NOMO-1 (cell line): ENCODE measurements at regions not wholly inside any gene's neighbourhood (a gene's known extent, or its start where the extent isn't known, plus 50 kb on each side); places are given as distances from the start of the nearest gene placed in this dataset.

Experiments
- DNase-seq, 2 experiments: peaks; one replicate each; lab custom pipeline; 2025; ENCODE audit not compliant: unreplicated experiment in 2 of 2; lab: John Stamatoyannopoulos, UW

DNA sequence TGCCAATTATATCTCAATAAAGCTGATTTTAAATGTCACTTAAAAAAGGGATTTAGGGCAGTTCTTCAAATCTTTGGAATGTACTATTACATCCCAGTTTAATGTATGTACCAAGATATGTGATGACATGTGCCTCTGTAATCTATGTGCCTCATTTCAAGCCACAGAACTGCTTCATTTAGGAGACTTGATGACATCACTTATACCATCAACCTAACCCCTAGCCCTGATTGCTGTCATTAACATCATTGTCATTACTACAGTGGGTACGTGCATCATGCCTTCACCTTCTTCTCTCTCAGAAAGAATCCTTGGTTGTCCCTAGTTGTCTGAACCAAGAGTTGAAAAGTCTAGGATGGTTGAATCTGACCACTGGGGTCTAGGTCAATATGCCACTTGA lies 134.3 kb upstream of the RAB11FIP2 start:
- no peak for DNase-seq

DNA sequence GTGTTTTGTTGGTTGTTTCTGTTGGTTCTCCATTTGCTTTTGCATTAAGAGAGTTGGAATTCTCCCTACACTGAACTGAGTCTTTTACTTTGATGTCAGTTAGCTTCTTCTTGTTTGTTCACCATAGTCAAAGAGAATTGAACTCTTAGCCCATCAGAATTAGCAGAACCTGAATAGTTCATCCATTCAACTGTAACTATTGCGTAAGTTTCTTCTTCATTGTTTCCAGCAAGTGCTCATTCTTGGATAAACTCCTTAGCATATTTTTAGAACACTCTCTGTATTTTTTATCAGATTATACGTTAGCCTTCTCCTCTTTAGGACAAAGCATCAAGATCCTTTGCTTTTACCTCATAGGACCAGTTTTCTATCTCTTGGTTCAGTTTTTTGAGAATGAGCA lies 128.4 kb upstream of the RAB11FIP2 start:
- no peak for DNase-seq

DNA sequence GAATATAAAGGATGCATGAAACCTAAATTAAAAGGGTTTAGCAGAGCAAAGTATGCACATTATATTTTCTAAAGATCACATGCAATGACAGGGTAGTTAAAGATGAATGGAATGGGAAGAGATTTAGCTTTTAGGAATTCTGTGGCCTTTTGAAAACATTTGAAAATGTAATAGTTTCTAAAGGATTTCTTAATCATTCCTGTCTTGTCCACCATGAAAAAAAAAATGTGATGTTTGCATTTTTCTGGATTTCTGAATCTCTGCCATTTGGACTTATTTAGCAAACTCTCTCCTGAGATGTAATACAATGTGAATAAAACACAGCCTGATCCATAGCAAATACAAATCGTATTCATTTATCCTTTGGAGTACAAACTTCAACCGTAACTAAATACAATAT lies 126.6 kb upstream of the RAB11FIP2 start:
- DNase-seq: no peak

DNA sequence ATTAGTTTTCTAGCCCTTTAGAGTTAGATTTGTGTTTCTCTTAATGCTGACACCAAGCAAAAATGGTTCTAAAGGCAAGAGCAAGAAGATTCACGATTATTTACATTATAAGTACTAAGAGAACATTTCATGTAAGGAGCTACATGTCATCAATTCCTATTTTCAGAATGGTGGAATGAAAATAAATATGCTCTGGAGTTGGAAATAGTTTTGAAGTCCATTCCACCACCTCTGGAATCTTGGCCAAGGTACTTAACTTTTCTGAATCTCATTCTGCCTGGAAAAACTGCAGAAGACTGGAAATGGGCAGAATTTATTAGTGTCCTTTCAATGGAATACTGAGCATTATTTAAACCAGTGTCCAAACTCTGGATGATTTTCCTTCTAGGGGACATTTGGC lies 125.1 kb upstream of the RAB11FIP2 start:
- no peak for DNase-seq

DNA sequence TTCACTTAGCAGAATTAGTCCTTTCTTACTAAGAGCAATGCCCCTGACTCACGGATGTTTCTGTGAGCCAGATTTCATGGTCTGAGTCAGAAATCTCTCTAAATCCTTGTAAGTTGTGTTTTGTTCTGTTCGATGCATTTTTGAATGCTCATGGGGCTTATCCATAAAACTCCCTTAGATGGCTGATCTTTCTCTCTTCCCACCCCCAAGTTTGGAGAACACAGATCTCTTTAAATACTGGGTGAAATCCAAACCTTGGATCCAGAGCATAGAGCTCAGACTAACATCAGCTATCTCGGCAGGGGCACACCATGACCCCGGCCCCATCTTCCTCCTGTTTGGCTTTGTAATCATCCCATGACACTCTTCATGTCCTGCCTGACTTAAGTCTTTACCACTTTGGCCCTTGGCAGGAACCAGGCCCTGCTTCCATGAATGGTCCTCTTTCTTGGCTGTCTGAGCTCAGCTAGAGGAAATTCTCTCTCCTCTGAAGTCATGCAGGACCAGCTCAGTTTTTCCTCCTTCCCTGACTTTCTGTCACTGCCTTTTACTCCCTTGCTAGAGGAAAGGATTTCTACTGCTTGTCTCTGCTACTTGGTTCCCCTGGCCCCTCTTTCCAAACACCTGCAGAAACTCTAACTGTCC lies 120.4 kb upstream of the RAB11FIP2 start:
- DNase-seq: no peak

DNA sequence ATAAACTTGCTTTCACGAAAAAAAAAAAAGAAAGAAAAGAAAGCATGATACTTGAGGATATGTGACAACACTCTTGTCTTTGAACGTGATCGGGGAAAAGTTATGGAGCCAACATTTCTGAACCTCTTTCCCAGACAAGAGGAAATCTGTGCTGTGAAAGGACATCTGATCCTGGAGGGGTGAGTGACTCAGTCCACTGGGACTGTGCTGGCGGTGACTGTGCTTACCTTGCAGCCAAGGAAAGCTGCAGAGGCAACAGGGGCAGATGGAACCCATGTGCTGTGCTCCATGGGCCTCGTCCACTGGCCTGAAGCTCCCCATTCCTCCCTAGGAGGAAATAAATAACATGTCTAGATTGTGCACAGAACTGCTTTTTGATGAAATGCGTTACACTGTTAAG lies 116.5 kb upstream of the RAB11FIP2 start:
- no peak for DNase-seq

DNA sequence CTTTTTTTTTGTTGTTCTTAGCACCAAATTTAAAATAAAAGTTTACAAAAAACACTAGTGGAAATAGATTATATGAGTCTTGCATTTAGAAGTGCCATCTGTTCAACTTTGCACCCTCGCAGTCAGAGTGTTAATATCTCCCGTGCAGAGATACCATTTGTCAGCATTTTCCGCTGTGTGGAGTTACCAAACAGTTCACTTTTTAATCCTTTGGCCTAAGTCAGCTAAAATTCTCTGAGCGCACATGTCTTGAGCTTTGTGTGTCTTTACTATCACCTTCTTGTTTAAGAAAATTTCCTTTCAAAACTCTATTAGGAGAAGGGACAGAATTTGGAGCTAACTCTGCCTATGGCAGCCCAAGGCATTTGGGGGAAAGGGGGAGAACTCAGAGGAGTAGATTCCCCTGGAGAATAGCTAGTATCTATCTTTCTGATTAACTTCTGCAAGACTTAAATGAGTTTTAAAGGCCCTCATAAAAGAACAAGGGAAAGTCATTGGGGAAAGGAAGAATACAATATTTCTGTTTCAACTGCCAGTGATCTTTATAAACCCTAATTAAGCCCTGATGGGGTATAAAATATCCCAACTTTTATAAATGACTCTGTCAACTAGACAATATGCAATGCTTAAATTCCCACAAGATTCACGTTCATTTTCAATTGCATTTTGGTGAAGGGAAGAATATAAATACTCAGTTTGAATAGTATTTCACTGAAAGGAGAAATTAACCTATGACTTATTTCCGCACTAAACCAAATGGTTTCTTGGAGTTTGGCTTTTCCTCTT lies 114.9 kb upstream of the RAB11FIP2 start:
- DNase-seq: no peak

DNA sequence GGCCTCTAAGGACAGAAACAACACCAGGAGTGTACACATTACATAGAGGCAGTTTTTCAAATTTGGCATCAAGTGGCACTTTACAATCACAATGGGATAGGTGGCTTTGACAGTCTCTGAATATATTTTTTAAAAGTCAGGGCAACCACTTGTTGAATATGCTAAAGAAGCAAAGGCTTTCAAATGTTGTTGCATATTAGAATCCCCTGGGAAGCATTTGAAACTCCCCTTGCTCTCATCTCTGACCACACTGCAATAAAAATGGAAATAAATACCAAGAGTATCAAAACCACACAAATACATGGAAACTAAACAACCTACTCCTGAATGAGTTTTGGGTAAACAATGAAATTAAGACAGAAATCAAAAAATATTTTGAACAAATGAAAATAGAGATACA lies 106.5 kb upstream of the RAB11FIP2 start:
- DNase-seq: no peak

DNA sequence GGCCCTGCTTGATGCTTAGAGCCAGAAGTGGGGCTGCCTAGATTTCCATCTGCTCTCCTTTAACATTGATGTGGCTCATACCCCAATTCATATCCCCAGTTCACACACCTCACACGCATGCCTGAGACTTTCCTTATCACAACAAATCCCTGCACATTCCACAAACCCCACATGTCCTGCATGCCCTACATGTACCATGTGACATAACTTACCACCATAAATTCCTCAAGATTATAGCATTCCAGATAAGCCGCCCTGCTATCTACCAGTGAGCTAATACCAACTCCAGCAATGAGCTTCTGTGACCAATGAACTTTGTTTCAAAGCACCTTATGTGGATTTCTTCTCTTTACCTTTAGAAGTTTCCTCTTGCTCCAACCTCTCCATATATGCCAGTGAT lies 104.7 kb upstream of the RAB11FIP2 start:
- DNase-seq: no peak

DNA sequence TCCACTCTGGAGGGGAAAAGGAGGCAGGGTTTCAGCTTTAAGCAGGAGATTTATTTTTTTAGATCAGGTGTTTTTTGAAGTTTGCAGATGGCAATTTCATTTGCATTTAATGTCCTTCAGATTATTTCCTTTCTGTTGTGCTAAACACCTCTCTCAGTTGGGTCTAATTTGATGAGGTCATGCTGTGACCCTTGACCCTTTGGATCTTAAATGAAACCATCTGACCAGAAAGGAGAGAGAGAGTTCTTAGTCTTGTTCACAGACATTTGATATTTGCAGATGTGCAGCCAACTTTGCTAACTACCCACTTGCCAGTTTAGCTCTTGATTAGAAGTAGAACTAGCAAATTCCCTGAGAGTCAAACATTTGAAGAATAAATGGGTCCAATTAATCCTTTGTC lies 101.5 kb upstream of the RAB11FIP2 start:
- DNase-seq: no peak

DNA sequence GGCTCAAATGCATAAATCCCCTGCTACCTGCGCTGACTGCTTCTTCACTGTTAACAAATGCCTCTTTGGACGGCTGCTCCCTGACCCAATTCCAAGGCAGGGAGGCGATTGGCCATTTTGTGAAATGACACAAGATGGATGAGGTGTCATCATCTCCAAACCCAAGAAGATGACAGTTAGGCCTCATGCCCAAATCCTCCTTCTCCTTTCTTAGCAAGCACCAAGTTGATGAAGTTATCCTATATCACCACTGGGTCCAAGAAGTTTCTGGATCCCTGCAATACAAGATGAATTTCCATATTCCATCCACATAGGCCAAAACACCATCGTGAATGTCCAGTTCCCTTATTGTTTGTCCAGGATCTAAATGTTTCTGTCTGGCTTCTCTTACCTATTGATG lies 98.5 kb upstream of the RAB11FIP2 start:
- DNase-seq: no peak

DNA sequence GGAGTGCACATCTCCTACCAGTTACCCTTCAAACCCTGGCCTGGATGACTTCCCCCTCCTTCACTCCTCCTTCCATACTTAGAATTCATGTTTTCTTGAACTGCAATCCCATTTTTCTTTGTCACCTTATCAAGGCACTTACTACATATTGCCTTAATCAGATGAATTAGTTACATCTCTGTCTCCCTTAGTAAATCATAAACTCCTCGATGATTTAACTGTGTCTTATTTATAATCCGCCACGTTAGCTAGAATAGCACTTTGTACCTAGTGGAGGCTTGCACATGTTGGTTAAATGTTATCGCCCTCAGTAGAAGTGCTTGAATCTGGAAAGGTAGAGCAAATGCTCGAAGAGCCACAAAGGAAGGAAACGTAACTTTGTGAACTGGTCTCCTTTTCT lies 94.7 kb upstream of the RAB11FIP2 start:
- DNase-seq: no peak

DNA sequence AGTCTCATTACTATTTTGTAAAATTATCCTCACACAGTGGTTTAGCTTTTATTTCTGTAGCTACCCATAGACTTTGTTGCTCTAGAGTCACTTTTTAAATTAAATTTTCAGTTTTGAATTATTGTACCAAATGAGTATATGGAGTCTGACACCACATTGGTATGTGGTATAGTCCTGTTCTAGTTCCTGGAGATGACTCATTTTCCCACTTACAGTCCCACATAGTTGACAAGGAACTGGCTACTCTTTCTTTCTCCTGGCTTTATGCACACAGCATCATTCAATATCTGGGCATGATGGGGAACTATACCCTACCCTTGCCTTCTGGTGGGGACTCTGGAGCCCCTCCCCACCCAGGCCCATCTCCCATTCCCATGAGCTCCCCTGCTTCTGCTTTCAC lies 92.6 kb upstream of the RAB11FIP2 start:
- DNase-seq: no peak

DNA sequence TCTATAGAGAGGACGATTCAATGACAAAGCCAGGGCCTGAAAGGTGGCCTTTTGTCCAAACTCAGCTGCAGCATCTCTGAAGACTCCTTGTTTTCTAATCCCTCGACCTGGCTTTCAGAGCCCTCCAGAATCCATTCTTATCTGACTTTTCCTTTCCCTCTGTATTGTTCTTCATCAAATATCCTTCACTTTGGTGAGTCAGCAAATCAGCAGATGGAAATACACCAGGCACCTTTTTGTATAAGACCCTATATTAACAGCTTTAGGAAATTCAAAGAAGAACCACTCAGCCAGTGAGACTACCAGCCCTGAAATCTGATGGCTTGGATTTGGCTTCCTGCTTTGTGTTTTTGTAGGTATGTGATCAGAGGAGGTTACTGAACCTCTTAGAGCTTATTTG lies 81.9 kb upstream of the RAB11FIP2 start:
- DNase-seq: no peak

DNA sequence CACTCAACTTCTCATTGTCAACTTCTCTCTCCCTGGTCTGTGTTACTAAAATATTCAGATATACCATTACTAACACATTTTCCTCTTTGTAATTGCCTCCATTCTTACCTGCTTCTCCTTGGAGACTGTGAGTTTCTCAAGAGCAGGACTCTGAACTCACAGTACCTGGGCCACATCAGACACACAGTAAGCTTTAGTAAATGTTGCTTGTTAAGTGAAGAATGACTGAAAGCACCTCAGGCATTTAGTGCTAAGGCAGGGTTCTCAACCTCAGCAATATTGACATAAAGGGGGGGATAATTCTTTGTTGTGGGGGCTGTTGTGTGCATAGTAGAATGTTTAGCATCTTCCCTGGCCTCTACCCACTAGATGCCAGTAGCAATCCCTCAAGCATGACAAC lies 72.0 kb upstream of the RAB11FIP2 start:
- DNase-seq: no peak

DNA sequence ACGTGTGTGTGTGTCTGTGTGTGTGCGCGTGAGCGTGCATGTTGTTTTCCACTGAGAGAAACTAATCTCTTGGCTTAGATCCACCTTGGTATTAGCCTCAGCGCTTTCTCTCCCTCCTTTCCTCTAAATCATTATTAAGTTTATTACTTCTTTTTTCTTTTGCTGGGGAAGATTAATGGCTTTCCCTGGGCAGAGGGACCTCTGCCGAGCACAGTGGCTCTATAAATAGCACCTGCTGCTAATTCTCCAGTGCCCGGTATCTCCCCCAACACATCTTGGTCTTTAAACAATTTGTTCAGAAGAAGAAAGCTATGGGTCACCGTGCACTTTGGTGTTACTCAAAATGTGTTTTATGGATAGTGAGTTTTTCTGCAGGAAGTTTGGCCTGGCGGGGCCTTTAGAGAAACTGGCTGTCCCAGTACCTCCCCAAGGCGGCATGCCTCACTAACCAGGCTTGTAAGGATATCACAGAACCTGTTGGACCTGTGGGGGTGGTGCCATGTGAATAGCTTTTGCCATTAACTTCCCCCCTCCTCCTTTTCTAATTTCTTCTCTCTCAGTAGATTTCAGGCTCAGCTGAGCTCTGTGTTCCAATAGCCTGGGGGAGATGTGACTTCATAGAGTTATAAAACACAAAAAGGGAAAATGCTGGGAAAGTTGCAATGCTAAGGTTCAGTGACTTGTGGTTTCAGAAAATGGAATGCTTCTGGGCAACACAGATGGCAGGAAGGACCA lies 70.1 kb upstream of the RAB11FIP2 start:
- no peak for DNase-seq

DNA sequence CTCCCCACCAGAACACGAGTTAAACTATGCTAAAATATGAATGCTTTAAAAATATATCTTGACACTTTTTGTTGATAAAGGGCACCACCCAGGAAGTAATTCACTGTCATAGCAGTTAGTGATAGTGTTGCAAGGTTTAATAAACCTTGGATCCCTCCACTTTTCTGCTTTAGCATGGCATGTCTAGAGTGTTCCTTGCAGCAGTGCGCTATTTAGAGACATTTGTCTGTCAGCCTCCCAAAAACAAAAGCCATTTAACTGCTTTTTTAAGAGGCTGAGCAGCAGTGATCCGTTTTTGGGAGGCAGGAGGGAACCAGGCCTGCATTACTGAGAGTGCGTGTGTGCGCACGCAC lies 69.6 kb upstream of the RAB11FIP2 start:
- DNase-seq: no peak

DNA sequence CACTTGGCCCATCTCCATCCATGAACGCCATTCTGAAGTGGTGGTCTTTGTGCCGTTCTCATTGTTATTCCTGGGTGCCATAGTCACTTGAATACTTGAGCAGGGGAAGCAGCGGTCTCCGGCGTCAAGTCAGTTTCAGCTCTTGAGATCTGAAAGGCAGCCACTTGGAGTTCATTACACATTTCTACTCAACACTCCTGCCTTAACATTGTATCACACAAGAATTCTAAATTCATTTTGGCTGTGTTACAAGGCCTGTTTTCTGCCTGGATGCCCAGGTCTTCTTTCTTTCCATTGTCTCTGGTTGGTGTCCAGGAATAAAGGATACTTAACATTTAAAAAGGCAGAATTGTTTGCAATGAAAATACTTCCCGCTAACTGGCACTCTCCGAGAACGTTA lies 69.0 kb upstream of the RAB11FIP2 start:
- DNase-seq: no peak

DNA sequence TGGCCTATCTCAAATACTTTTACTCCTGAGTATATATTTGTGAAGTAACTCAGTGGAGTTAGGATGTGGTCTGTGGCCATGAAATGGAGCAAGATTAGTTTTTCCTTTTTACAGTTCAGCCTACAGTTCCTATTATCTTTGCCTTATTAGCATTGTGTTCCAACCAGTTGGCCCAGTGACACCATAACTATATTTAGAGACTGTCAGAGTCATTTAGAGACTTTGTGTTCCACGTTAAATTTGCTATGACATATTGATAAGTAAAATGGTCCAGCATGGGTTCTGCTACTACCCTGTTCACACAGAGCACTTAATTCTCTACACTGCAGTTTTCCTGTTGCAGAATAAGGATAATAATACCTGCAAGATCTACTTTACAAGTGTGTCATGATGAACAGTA lies 68.3 kb upstream of the RAB11FIP2 start:
- no peak for DNase-seq

DNA sequence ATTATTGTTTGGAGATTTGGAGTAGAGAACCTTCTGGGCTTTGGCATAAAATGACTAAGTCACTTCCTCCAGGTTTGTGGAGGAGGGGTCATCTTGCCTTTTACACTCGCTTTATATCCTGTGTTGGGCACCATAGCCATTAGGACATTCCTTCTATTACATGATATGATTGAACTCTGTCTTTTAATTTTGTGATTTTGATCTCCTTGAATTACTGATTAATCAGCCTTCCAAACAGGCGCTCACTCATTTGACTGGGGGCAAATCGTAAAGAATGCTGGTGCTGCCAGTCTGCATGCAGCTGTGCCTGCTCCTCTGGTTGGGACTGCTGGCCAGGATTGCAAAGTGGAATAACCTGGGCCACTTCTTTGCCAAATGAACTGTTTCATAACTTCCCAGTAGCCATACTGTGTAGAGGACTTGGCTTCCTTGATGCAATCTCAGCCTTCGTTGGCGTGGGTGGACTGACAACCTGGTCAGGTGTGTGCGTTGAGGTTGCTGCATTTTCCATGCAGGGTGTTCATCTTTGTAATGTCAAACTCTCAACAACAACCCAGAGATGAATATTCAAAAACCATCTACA lies 65.9 kb upstream of the RAB11FIP2 start:
- DNase-seq: no peak

DNA sequence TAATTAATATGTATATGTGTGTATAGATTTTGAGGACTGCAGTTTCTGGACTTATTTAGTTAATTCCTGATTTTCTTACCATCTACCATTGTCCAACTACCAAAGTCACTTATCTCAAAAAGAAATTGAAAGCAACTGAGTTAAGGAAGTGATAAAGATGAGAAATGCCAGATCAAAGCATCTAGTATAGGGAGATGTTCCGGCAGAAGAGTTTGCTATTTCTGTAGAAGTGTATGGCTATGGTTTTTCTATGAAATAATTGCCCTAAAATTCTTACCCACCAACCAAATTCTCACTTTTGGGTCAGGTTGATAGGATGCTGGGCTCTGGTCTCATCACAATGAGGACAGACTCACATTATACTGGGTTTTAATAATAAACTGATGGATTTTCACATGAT lies 64.0 kb upstream of the RAB11FIP2 start:
- DNase-seq: no peak
